Ovary (tissue), 7 donors: ENCODE measurements at regions not wholly inside any gene's neighbourhood (a gene's known extent, or its start where the extent isn't known, plus 50 kb on each side); places are given as distances from the start of the nearest gene placed in this dataset.

Experiments
- DNase-seq, 5 donors: peaks; one replicate each; pipeline ENCODE4 v3.0.0-alpha.2; 2019 to 2020
- H3K27ac ChIP-seq, 2 donors: fragments of 200-600 bp; one replicate each; pipeline versions ENCODE4 v1.5.1 to v1.8.0; 2019 to 2022
- H3K27me3 ChIP-seq: fragments of 200-600 bp; one replicate; pipeline ENCODE4 v1.8.0; 2022
- H3K36me3 ChIP-seq: fragments of 200-600 bp; sonication (generic); one replicate; pipeline ENCODE4 v1.5.1; 2019
- H3K4me1 ChIP-seq: one replicate; pipeline ENCODE4 v1.8.1; 2013; ENCODE audit warnings: mild to moderate bottlenecking, moderate library complexity; ENCODE audit not compliant: insufficient read depth
- H3K4me3 ChIP-seq: fragments of 200-600 bp; sonication (generic); one replicate; pipeline ENCODE4 v1.5.1; 2017
- H3K9me3 ChIP-seq, 2 donors: fragments of 200-600 bp in 1 of 2; sonication (generic) in 1 of 2; one replicate each; pipeline versions ENCODE4 v1.5.1 to v1.8.1; 2013 to 2019; ENCODE audit warnings: mild to moderate bottlenecking in 1 of 2, moderate library complexity in 1 of 2
- CTCF ChIP-seq, 3 donors: fragments of 450-650 bp in 2 of 3; fragments of 200-600 bp in 1 of 3; IDR thresholded peaks; one replicate each; pipeline versions ENCODE4 v1.5.1 to v1.8.0; 2016 to 2022; ENCODE audit warnings: antibody characterized with exemption in 3 of 3, mild to moderate bottlenecking in 1 of 3
- EP300 ChIP-seq: sonication (generic); formaldehyde crosslinking; IDR thresholded peaks from one replicate; pipeline ENCODE4 v1.6.1; 2017; ENCODE audit warnings: antibody characterized with exemption
- POLR2A ChIP-seq: fragments of 450-650 bp; IDR thresholded peaks from one replicate; pipeline ENCODE4 v1.6.1; 2017; ENCODE audit warnings: antibody characterized with exemption, mild to moderate bottlenecking, moderate library complexity
- WGBS, 3 donors: extraction: QIAGEN DNeasy Blood & Tissue Kit in 1 of 3; methylation state at CpG; one replicate each; pipeline versions ENCODE4 v1.1.5 to v1.1.7; 2013 to 2017; 5-methylcytosine and 5-hydroxymethylcytosine counted together
- intact Hi-C, 4 donors: fragments of 100-400 bp; cut with DNase I; formaldehyde crosslinking; loops; one replicate each; pipeline versions ENCODE4 v1.11.0 to v1.15.1; 2022 to 2023
- donor health status: DM: no; HTN: no; CAD: no; lungs with moderate emphysema.
- donor health status: DM: no; HTN: no; CAD: no.
- donor health status: Bipolar disorder and iron deficiency.
- donor health status: DM: no; HTN: no; CAD: no.
- donor health status: DM: yes; HTN: yes; CAD: no.

GRCh38 chr5:105751908-105752307, 1918.8 kb downstream of the EFNA5 start:
- H3K27ac ChIP-seq = no peak overlapping the region
- H3K9me3 ChIP-seq = no peaks in the 10 kb centered on the region
- intact Hi-C loops = no loop called here
- H3K27me3 ChIP-seq = peaks cover 3% of the 10 kb centered on the region
- no peaks in the 10 kb centered on the region for H3K4me1 ChIP-seq
- no peak for TF ChIP-seq CTCF (IDR thresholded peaks at IDR 0.05)
- H3K36me3 ChIP-seq = no peaks in the 10 kb centered on the region
- no peak for DNase-seq
- no peak overlapping the region for H3K4me3 ChIP-seq

GRCh38 chr5:105745111-105745510, 1925.6 kb downstream of the EFNA5 start:
- Histone ChIP-seq H3K36me3 (no peaks in the 10 kb centered on the region), H3K4me1 (no peaks in the 10 kb centered on the region), H3K27me3 (no peaks in the 10 kb centered on the region), H3K4me3 (no peak overlapping the region), H3K27ac (no peak overlapping the region), H3K9me3 (no peaks in the 10 kb centered on the region)
- intact Hi-C loops = no loop called here
- TF ChIP-seq CTCF (IDR thresholded peaks at IDR 0.05) (no peak), EP300 (no peak), POLR2A (no peak)
- no peak for DNase-seq

GRCh38 chr5:105740242-105740641, 1930.5 kb downstream of the EFNA5 start:
- no peaks in the 10 kb centered on the region for H3K27me3 ChIP-seq
- TF ChIP-seq EP300 (no peak), POLR2A (no peak), CTCF (IDR thresholded peaks at IDR 0.05) (no peak)
- intact Hi-C loops = no loop called here
- 87 to 92% (median 90%) methylated on average over 3 of the region's 3 CpGs for WGBS, 3 donors
- H3K36me3 ChIP-seq = no peaks in the 10 kb centered on the region
- no peak for DNase-seq
- H3K4me1 ChIP-seq = no peaks in the 10 kb centered on the region
- H3K4me3 ChIP-seq = no peak overlapping the region
- no peaks in the 10 kb centered on the region for H3K9me3 ChIP-seq
- H3K27ac ChIP-seq = no peak overlapping the region

DNA sequence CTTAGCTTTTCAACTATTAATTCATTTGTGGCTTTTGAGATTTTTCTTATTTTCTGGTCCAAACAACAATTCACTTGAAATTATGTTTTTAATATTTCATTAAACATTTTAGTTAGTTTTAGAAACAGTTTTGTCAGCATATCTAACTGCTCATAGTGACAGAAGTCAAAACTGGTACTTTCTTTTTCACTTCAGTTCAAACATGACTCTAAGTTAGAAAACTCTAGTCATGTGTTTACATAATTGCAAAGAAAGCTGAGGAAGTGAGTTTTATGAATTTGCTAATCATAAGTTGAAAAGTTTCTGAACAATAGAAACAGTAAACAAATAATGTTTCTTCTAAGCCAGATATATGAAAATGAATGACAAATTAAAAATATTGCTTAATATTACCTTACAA, 1931.0 kb downstream of the EFNA5 start:
- no peak overlapping the region for H3K27ac ChIP-seq
- no peaks in the 10 kb centered on the region for H3K27me3 ChIP-seq
- no peaks in the 10 kb centered on the region for H3K4me1 ChIP-seq
- intact Hi-C loops = no loop called here
- no peak for DNase-seq
- H3K36me3 ChIP-seq = no peaks in the 10 kb centered on the region
- TF ChIP-seq POLR2A (no peak), CTCF (IDR thresholded peaks at IDR 0.05) (no peak), EP300 (no peak)
- no peaks in the 10 kb centered on the region for H3K9me3 ChIP-seq
- H3K4me3 ChIP-seq = no peak overlapping the region

DNA sequence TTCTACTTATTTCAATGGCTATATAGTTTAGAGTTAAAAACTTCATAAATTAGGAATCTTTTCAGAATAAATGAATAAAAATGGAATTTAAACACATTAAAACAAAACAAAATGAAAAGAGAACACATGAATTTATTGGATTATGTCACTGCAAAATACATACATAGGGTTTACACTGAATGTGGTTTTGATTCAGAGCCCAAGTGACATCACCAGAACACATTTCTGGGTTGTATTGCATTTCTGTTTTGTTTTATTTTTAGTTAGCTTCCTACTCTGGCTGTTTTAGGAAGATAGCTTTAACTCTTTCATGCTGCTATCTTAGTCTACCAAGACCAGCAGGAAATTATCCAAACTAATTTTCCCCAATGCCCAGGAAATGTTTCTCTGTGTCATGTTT, 1935.0 kb downstream of the EFNA5 start:
- H3K27me3 ChIP-seq = no peaks in the 10 kb centered on the region
- intact Hi-C loops = no loop called here
- no peaks in the 10 kb centered on the region for H3K9me3 ChIP-seq
- H3K36me3 ChIP-seq = no peaks in the 10 kb centered on the region
- H3K27ac ChIP-seq = no peak overlapping the region
- DNase-seq = no peak
- no peak overlapping the region for H3K4me3 ChIP-seq
- H3K4me1 ChIP-seq = no peaks in the 10 kb centered on the region
- TF ChIP-seq CTCF (IDR thresholded peaks at IDR 0.05) (no peak), POLR2A (no peak)
